K562 (cell line): ENCODE measurements at regions not wholly inside any gene's neighbourhood (a gene's known extent, or its start where the extent isn't known, plus 50 kb on each side); places are given as distances from the start of the nearest gene placed in this dataset.

Source experiments
- ATAC-seq: fragments of 200-7000 bp; cut with Tn5 transposase; 3 replicates; pipeline ENCODE4 v1.9.1; 2020; ENCODE audit warnings: moderate library complexity
- BruUV-seq: library from RNA; stranded (reverse); fragments of 400-500 nt; replicated peaks from 2 replicates; lab custom pipeline; 2021; lab: Mats Ljungman, UMichigan
- CTCF ChIA-PET: fragments of 300-600 bp; formaldehyde crosslinking; extraction: SDS; loops from one replicate; lab custom pipeline; 2021; ENCODE audit warnings: low intra/inter-chr PET ratio; lab: Yijun Ruan, JAX
- POLR2A ChIA-PET: fragments of 300-600, 350-650 bp; sonication (Branson Sonifier 250); formaldehyde crosslinking; extraction: SDS; loops from one replicate; lab custom pipeline; 2021; ENCODE audit warnings: antibody characterized with exemption, inconsistent platforms; lab: Yijun Ruan, JAX
- DNase-seq, 4 experiments: peaks; one replicate each; pipeline versions ENCODE4 v3.0.0 to v3.0.0-alpha.2; 2011 to 2018; ENCODE audit warnings: low spot score in 3 of 4, mixed read lengths in 3 of 4; ENCODE audit errors: extremely low read depth in 1 of 4
- FAIRE-seq: peaks from 2 replicates; lab custom pipeline; 2011; peaks lifted over from hg19 to GRCh38; lab: Jason Lieb, UNC
- H2AFZ ChIP-seq: 2 replicates; pipeline ENCODE4 v1.6.0; 2011; ENCODE audit warnings: low read depth, low read length, control low read depth, inconsistent platforms
- H3K27ac ChIP-seq: fragments of 200-600 bp; 3 replicates; pipeline ENCODE4 v1.8.0; 2011; ENCODE audit warnings: low read depth, mild to moderate bottlenecking, control low read depth, inconsistent platforms, low read length, moderate library complexity, mixed read lengths; ENCODE audit errors: extremely low read depth
- H3K27me3 ChIP-seq, 2 experiments: fragments of 300-600 bp in 1 of 2; 2 replicates in 1 of 2; 3 replicates in 1 of 2; pipeline versions ENCODE4 v1.6.0 to v1.8.0; 2011; ENCODE audit warnings: inconsistent platforms in 2 of 2, low read length in 2 of 2, mild to moderate bottlenecking in 1 of 2, mixed read lengths in 1 of 2, moderate library complexity in 1 of 2; ENCODE audit not compliant: control insufficient read depth in 2 of 2, insufficient read depth in 2 of 2
- H3K36me3 ChIP-seq: fragments of 300-600 bp; 3 replicates; pipeline ENCODE4 v1.8.0; 2011; ENCODE audit warnings: mild to moderate bottlenecking, low read length, inconsistent platforms; ENCODE audit not compliant: control insufficient read depth, insufficient read depth
- H3K4me1 ChIP-seq, 2 experiments: fragments of 200-600 bp in 1 of 2; replicated peaks in 1 of 2; 2 replicates in 1 of 2; 3 replicates in 1 of 2; pipeline versions ENCODE4 v1.5.1 to v1.8.0; 2011; ENCODE audit warnings: inconsistent platforms in 2 of 2, low read length in 2 of 2, mild to moderate bottlenecking in 1 of 2, mixed read lengths in 1 of 2, moderate library complexity in 1 of 2; ENCODE audit not compliant: control insufficient read depth in 2 of 2, insufficient read depth in 2 of 2
- H3K4me2 ChIP-seq: 2 replicates; pipeline ENCODE4 v1.6.1; 2011; ENCODE audit warnings: low read length, control low read depth, inconsistent platforms, mixed read lengths; ENCODE audit not compliant: insufficient read depth
- H3K4me3 ChIP-seq: fragments of 200-600 bp; sonication (generic), shearing (Covaris generic); 2 replicates; pipeline ENCODE4 v1.5.1; 2016; ENCODE audit warnings: control low read depth, inconsistent platforms
- H3K79me2 ChIP-seq: fragments of 200-600 bp; 3 replicates; pipeline ENCODE4 v1.8.0; 2011; ENCODE audit warnings: low read length, inconsistent platforms; ENCODE audit not compliant: control insufficient read depth, insufficient read depth
- H3K9ac ChIP-seq, 2 experiments: 2 replicates each; pipeline versions ENCODE4 v1.6.0 to v1.6.1; 2011; ENCODE audit warnings: low read depth in 2 of 2, low read length in 2 of 2, control low read depth in 1 of 2, inconsistent platforms in 1 of 2, mild to moderate bottlenecking in 1 of 2, mixed read lengths in 1 of 2; ENCODE audit not compliant: insufficient read depth in 1 of 2
- H3K9me1 ChIP-seq: one replicate; pipeline ENCODE4 v1.6.0; 2011; ENCODE audit warnings: inconsistent platforms, mild to moderate bottlenecking, low read length, moderate library complexity; ENCODE audit not compliant: control insufficient read depth, insufficient read depth
- H3K9me3 ChIP-seq: replicated peaks from 2 replicates; pipeline ENCODE4 v1.5.1; 2011; ENCODE audit warnings: low read depth, low read length, inconsistent platforms; ENCODE audit not compliant: control insufficient read depth, insufficient read depth
- H4K20me1 ChIP-seq: replicated peaks from 2 replicates; pipeline ENCODE4 v1.6.1; 2011; ENCODE audit warnings: low read length, inconsistent platforms, mixed read lengths; ENCODE audit not compliant: control insufficient read depth, insufficient read depth
- CHAMP1 ChIP-seq: fragments of 450-650 bp; IDR thresholded peaks from 2 replicates; pipeline ENCODE4 v1.6.1; 2016; ENCODE audit warnings: mild to moderate bottlenecking
- ETV1 ChIP-seq: fragments of 450-650 bp; conservative IDR thresholded peaks from 2 replicates; pipeline ENCODE4 v1.6.1; 2016; ENCODE audit warnings: missing genetic modification characterization, control low read depth, low read depth, missing compliant biosample characterization
- MXI1 ChIP-seq: IDR thresholded peaks from 2 replicates; pipeline ENCODE4 v1.6.1; 2011; ENCODE audit warnings: low read depth, mild to moderate bottlenecking, improper control_type of control experiment, low read length
- NBN ChIP-seq: fragments of 450-650 bp; IDR thresholded peaks from 2 replicates; pipeline ENCODE4 v1.6.1; 2016; ENCODE audit warnings: low read depth, mild to moderate bottlenecking
- PKNOX1 ChIP-seq: fragments of 450-650 bp; IDR thresholded peaks from 2 replicates; pipeline ENCODE4 v1.6.1; 2016
- TEAD4 ChIP-seq, 2 experiments: sonication (generic) in 1 of 2; formaldehyde crosslinking in 1 of 2; IDR thresholded peaks; 2 replicates each; pipeline versions ENCODE4 v1.6.1 to v1.8.0; 2012 to 2022; ENCODE audit warnings: borderline replicate concordance in 1 of 2, inconsistent platforms in 1 of 2, low read length in 1 of 2, mild to moderate bottlenecking in 1 of 2, missing genetic modification reagents in 1 of 2
- WGBS: fragments of 100-300 bp; shearing (Covaris generic); methylation state at CpG from one replicate; pipeline ENCODE4 v1.1.6; 2016; ENCODE audit warnings: low coverage, mixed read lengths; ENCODE audit not compliant: insufficient coverage; ENCODE audit errors: missing lambda C conversion rate; 5-methylcytosine and 5-hydroxymethylcytosine counted together
- in situ Hi-C: fragments of 300-500 bp; cut with MboI; formaldehyde crosslinking; loops from 4 replicates; pipeline ENCODE4 v1.15.0; 2018; ENCODE audit warnings: inconsistent platforms, mixed read lengths
- intact Hi-C: fragments of 100-400 bp; cut with micrococcal nuclease; formaldehyde crosslinking; loops from 2 replicates; pipeline ENCODE4 v1.14.2; 2022

- Histone ChIP-seq H3K9me1 (no peaks in the 10 kb centered on the region), H3K27ac (no peak overlapping the region), H3K36me3 (no peaks in the 10 kb centered on the region), H3K9ac (no peak overlapping the region), H4K20me1 (no peaks in the 10 kb centered on the region), H2AFZ (no peak overlapping the region), H3K4me3 (no peak overlapping the region), H3K4me2 (no peak overlapping the region), H3K27me3 (no peaks in the 10 kb centered on the region), H3K79me2 (no peaks in the 10 kb centered on the region), H3K4me1 (no peaks in the 10 kb centered on the region), H3K9me3 (no peaks in the 10 kb centered on the region; the same call in 1 of the 2 replicates)
- FAIRE-seq (no peak), DNase-seq (no peak), ATAC-seq (no peak)
- ChIA-PET POLR2A (no interaction called here), CTCF (no interaction called here)
- TF ChIP-seq PKNOX1 (no peak), MXI1 (no peak), TEAD4 (IDR thresholded peaks at IDR 0.05; ENCODE audit: low read length) (no peak), TEAD4 (CRISPR knock-in tag; IDR thresholded peaks at IDR 0.05; ENCODE audit: borderline replicate concordance) (no peak), ETV1 (tag) (no peak), NBN (no peak), CHAMP1 (no peak)
- intact Hi-C loops: no loop called here
- 0% methylated on average over 7 of the region's 7 CpGs for WGBS
- in situ Hi-C loops: no loop called here
- no TSS peak for BruUV-seq
Measured at GRCh38 chr5:4383518-4384198, 756.5 kb upstream of the ADAMTS16 start.
